ENCODE measurements at regions not wholly inside any gene's neighbourhood (a gene's known extent, or its start where the extent isn't known, plus 50 kb on each side); places are given as distances from the start of the nearest gene placed in this dataset.

DNA sequence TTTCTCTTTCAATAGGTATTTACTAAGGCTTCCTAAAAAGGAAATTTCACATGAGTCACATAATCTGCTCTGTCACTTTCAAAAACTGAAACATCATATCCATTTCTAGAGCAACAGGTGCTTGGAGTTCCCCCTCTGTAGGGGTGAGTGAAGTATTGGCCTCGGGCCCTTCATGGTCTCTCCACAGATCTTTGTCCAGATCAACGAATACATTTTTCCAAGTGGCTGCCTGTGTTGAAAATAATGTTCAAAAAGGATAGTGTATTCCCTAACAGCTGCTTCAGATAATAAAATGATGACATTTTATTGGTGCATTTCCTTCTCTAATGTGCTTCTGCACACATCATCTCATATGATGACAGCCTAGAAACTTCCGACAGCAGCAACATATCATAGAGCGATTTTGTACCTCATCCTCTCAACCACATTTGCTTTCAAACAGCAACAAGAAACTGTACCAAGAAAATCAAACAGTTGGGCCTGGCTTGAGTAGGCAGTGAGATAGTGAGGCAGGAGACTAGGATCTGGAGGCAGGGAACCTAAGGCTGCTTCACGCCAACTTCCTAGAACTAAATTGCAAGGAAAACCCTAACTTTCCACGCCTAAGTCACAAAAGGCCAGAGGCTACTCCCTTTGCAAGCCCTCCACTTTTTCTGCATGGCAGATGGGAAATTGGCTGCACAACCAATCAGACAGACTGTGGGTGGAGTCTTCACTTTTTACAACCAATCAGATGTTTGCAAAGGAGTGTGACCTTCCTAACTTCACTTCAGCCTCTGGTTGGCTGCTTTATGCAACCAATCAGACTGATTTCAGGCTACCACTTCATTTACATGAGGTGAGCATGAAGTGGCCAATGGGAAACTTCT lies 340.2 kb downstream of the LRRC3B start:
- DNase-seq = peak; percentile 83
- H3F3A ChIP-seq (ENCODE audit: insufficient read depth, low read length) = peaks cover 14% of the 10 kb centered on the region
- H3K9me3 ChIP-seq (replicated peaks; ENCODE audit: insufficient read depth, low read length) = no peaks in the 10 kb centered on the region
- peak overlapping the region; percentile 41; the same call in 1 of the 2 replicates for H3K27ac ChIP-seq (ENCODE audit: low read length)
- H3K4me1 ChIP-seq (ENCODE audit: low read length) = peaks cover 16% of the 10 kb centered on the region
- no peaks in the 10 kb centered on the region for H3K9me2 ChIP-seq (replicated peaks; ENCODE audit: insufficient read depth, low read length)
- no peak overlapping the region for H2AFZ ChIP-seq (ENCODE audit: low read length)
- no peaks in the 10 kb centered on the region; the same call in 1 of the 2 replicates for H3K27me3 ChIP-seq (replicated peaks; ENCODE audit: insufficient read depth, low read length)
- H3K36me3 ChIP-seq (replicated peaks; ENCODE audit: insufficient read depth, low read length) = no peaks in the 10 kb centered on the region
- no peak overlapping the region for H3K4me3 ChIP-seq (ENCODE audit: low read length)
- TF ChIP-seq, protein P1, sequence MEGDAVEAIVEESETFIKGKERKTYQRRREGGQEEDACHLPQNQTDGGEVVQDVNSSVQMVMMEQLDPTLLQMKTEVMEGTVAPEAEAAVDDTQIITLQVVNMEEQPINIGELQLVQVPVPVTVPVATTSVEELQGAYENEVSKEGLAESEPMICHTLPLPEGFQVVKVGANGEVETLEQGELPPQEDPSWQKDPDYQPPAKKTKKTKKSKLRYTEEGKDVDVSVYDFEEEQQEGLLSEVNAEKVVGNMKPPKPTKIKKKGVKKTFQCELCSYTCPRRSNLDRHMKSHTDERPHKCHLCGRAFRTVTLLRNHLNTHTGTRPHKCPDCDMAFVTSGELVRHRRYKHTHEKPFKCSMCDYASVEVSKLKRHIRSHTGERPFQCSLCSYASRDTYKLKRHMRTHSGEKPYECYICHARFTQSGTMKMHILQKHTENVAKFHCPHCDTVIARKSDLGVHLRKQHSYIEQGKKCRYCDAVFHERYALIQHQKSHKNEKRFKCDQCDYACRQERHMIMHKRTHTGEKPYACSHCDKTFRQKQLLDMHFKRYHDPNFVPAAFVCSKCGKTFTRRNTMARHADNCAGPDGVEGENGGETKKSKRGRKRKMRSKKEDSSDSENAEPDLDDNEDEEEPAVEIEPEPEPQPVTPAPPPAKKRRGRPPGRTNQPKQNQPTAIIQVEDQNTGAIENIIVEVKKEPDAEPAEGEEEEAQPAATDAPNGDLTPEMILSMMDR (IDR thresholded peaks at IDR 0.05; ENCODE audit: low read length) = no peak
- TF ChIP-seq EZH2phosphoT487 (IDR thresholded peaks at IDR 0.05; ENCODE audit: low read length) = no peak
- TF ChIP-seq EZH2 (optimal IDR thresholded peaks at IDR 0.05; ENCODE audit: low read depth, low read length) = no peak
- no peaks in the 10 kb centered on the region for H4K20me1 ChIP-seq (ENCODE audit: insufficient read depth, low read length)
- peak overlapping the region; percentile 15; the same call in 1 of the 2 replicates for H3K4me2 ChIP-seq (ENCODE audit: low read depth, low read length)
- H3K79me2 ChIP-seq (ENCODE audit: low read length) = no peaks in the 10 kb centered on the region
- no peak overlapping the region for H3K9ac ChIP-seq (ENCODE audit: low read length)

DNA sequence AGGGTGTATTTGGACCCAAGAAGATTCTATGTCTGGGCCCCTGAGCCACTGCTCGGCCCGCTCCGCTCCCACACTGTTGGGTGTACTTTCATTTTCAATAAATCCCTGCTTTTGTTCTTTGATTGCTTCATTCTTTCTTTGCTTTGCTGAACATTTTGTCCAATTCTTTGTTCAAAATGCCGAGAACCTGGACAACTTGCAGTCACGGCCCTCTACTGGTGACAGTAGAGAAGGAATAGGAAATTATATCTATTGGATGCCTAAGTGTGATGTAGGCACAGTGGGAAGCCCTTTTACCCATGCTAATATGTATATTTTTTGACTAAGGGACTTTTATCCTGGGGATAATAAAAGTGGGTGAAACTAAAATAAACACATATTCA lies 340.8 kb downstream of the LRRC3B start:
- H3K9me3 ChIP-seq (replicated peaks; ENCODE audit: insufficient read depth, low read length) = no peaks in the 10 kb centered on the region
- H3F3A ChIP-seq (ENCODE audit: insufficient read depth, low read length) = peaks cover 14% of the 10 kb centered on the region
- no peak for DNase-seq
- H3K4me2 ChIP-seq (ENCODE audit: low read depth, low read length) = no peak overlapping the region
- no peaks in the 10 kb centered on the region for H3K36me3 ChIP-seq (replicated peaks; ENCODE audit: insufficient read depth, low read length)
- H3K27me3 ChIP-seq (replicated peaks; ENCODE audit: insufficient read depth, low read length) = no peaks in the 10 kb centered on the region; the same call in 1 of the 2 replicates
- peaks cover 16% of the 10 kb centered on the region for H3K4me1 ChIP-seq (ENCODE audit: low read length)
- no peak overlapping the region for H3K27ac ChIP-seq (ENCODE audit: low read length)
- no peaks in the 10 kb centered on the region for H4K20me1 ChIP-seq (ENCODE audit: insufficient read depth, low read length)
- no peak overlapping the region for H3K4me3 ChIP-seq (ENCODE audit: low read length)
- H3K9ac ChIP-seq (ENCODE audit: low read length) = no peak overlapping the region
- no peaks in the 10 kb centered on the region for H3K9me2 ChIP-seq (replicated peaks; ENCODE audit: insufficient read depth, low read length)
- no peak overlapping the region for H2AFZ ChIP-seq (ENCODE audit: low read length)
- TF ChIP-seq EZH2phosphoT487 (IDR thresholded peaks at IDR 0.05; ENCODE audit: low read length) (no peak), EZH2 (optimal IDR thresholded peaks at IDR 0.05; ENCODE audit: low read depth, low read length) (no peak)
- TF ChIP-seq, protein P1 (IDR thresholded peaks at IDR 0.05; ENCODE audit: low read length) = peak; percentile 30
- H3K79me2 ChIP-seq (ENCODE audit: low read length) = no peaks in the 10 kb centered on the region

DNA sequence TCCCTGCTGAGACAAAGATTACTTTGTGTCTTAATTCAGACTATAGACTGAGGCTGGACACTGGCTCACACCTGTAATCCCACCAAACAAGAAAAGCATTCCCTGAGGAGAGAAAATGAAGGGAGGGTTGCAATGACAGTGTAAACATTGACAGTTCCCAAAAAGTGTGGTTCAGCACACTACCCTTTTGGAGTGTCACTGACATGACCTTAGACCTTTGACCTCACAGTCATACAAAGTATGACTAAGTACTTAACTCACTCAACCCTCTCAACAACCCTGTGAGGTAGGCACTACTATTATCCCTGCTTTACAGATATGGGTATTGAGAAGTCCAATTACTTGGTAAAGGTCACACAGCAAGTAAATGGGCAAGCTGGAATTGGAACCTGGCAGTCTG lies 341.7 kb downstream of the LRRC3B start:
- H3K27ac ChIP-seq (ENCODE audit: low read length) = no peak overlapping the region
- no peaks in the 10 kb centered on the region; the same call in 1 of the 2 replicates for H3K27me3 ChIP-seq (replicated peaks; ENCODE audit: insufficient read depth, low read length)
- no peaks in the 10 kb centered on the region for H3K36me3 ChIP-seq (replicated peaks; ENCODE audit: insufficient read depth, low read length)
- H2AFZ ChIP-seq (ENCODE audit: low read length) = no peak overlapping the region
- H4K20me1 ChIP-seq (ENCODE audit: insufficient read depth, low read length) = no peaks in the 10 kb centered on the region
- TF ChIP-seq, protein P1 (IDR thresholded peaks at IDR 0.05; ENCODE audit: low read length) = no peak
- no peak for TF ChIP-seq EZH2 (optimal IDR thresholded peaks at IDR 0.05; ENCODE audit: low read depth, low read length)
- no peak for TF ChIP-seq EZH2phosphoT487 (IDR thresholded peaks at IDR 0.05; ENCODE audit: low read length)
- H3K9me2 ChIP-seq (replicated peaks; ENCODE audit: insufficient read depth, low read length) = no peaks in the 10 kb centered on the region
- no peaks in the 10 kb centered on the region for H3K9me3 ChIP-seq (replicated peaks; ENCODE audit: insufficient read depth, low read length)
- H3K4me2 ChIP-seq (ENCODE audit: low read depth, low read length) = no peak overlapping the region
- H3K79me2 ChIP-seq (ENCODE audit: low read length) = no peaks in the 10 kb centered on the region
- H3K4me1 ChIP-seq (ENCODE audit: low read length) = peaks cover 16% of the 10 kb centered on the region
- H3K4me3 ChIP-seq (ENCODE audit: low read length) = no peak overlapping the region
- peaks cover 14% of the 10 kb centered on the region for H3F3A ChIP-seq (ENCODE audit: insufficient read depth, low read length)
- no peak for DNase-seq
- no peak overlapping the region for H3K9ac ChIP-seq (ENCODE audit: low read length)

Measured in MM.1S (cell line).